HG03060 (cell line): ENCODE measurements at regions not wholly inside any gene's neighbourhood (a gene's known extent, or its start where the extent isn't known, plus 50 kb on each side); places are given as distances from the start of the nearest gene placed in this dataset.

Experiments
- ATAC-seq: cut with Tn5 transposase; IDR thresholded peaks from one replicate; pipeline ENCODE4 v1.9.1; 2021; ENCODE audit warnings: low read depth, moderate number of reproducible peaks; ENCODE audit not compliant: unreplicated experiment

- ATAC-seq, result no peak
Measured at GRCh38 chr5:3809455-3809854, 213.8 kb downstream of the IRX1 start.

- ATAC-seq, result no peak
Measured at GRCh38 chr5:3811116-3811515, 215.5 kb downstream of the IRX1 start.

GRCh38 chr5:3818624-3819023 lies 223.0 kb downstream of the IRX1 start:
- ATAC-seq, result no peak

- ATAC-seq, result no peak
Measured at GRCh38 chr5:3825531-3826451, 230.2 kb downstream of the IRX1 start.

- ATAC-seq, result no peak
Measured at GRCh38 chr5:3827624-3828023, 232.0 kb downstream of the IRX1 start.

- ATAC-seq, result no peak
Measured at GRCh38 chr5:3828761-3829160, 233.1 kb downstream of the IRX1 start.

GRCh38 chr5:3833566-3833965 lies 237.9 kb downstream of the IRX1 start:
- ATAC-seq, result no peak

GRCh38 chr5:3835811-3836210 lies 240.2 kb downstream of the IRX1 start:
- ATAC-seq, result no peak

GRCh38 chr5:3836528-3836927 lies 240.9 kb downstream of the IRX1 start:
- no peak for ATAC-seq

GRCh38 chr5:3837506-3837905 lies 241.9 kb downstream of the IRX1 start:
- no peak for ATAC-seq

GRCh38 chr5:3839151-3839550 lies 243.5 kb downstream of the IRX1 start:
- ATAC-seq, result no peak

- no peak for ATAC-seq
Measured at GRCh38 chr5:3842591-3842990, 247.0 kb downstream of the IRX1 start.

- ATAC-seq, result no peak
Measured at GRCh38 chr5:3843706-3844105, 248.1 kb downstream of the IRX1 start.

GRCh38 chr5:3844266-3844665 lies 248.6 kb downstream of the IRX1 start:
- no peak for ATAC-seq

- no peak for ATAC-seq
Measured at GRCh38 chr5:3845230-3845629, 249.6 kb downstream of the IRX1 start.

- no peak for ATAC-seq
Measured at GRCh38 chr5:3852161-3852916, 256.7 kb downstream of the IRX1 start.

GRCh38 chr5:3853362-3853761 lies 257.7 kb downstream of the IRX1 start:
- no peak for ATAC-seq

- ATAC-seq, result no peak
Measured at GRCh38 chr5:3854188-3854821, 258.7 kb downstream of the IRX1 start.

- ATAC-seq, result no peak
Measured at GRCh38 chr5:3856036-3856435, 260.4 kb downstream of the IRX1 start.

- ATAC-seq, result no peak
Measured at GRCh38 chr5:3858524-3858923, 262.9 kb downstream of the IRX1 start.

- ATAC-seq, result no peak
Measured at GRCh38 chr5:3862906-3863305, 267.3 kb downstream of the IRX1 start.
